Lung (tissue), 11 donors: ENCODE measurements at regions not wholly inside any gene's neighbourhood (a gene's known extent, or its start where the extent isn't known, plus 50 kb on each side); places are given as distances from the start of the nearest gene placed in this dataset.

ENCODE experiments used
- ATAC-seq: fragments of 200-7000 bp; cut with Tn5 transposase; one replicate; pipeline ENCODE4 v1.9.1; 2020; ENCODE audit warnings: moderate number of reproducible peaks; ENCODE audit not compliant: insufficient read depth, low FRiP score
- DNase-seq, 3 donors: peaks; one replicate each; pipeline ENCODE4 v3.0.0-alpha.2; 2013 to 2017
- H3K27ac ChIP-seq, 2 donors: one replicate each; pipeline ENCODE4 v1.5.1; 2013; ENCODE audit warnings: mild to moderate bottlenecking in 2 of 2, moderate library complexity in 2 of 2, control low read depth in 1 of 2, inconsistent platforms in 1 of 2, low read depth in 1 of 2, low read length in 1 of 2
- H3K27me3 ChIP-seq, 3 donors: one replicate each; pipeline ENCODE4 v1.5.1; 2013; ENCODE audit warnings: low read length in 2 of 3; ENCODE audit not compliant: control insufficient read depth in 3 of 3, insufficient read depth in 3 of 3
- H3K36me3 ChIP-seq, 4 donors: one replicate each; pipeline ENCODE4 v1.5.1; 2013; ENCODE audit warnings: low read length in 4 of 4, mild to moderate bottlenecking in 1 of 4, moderate library complexity in 1 of 4; ENCODE audit not compliant: control insufficient read depth in 4 of 4, insufficient read depth in 4 of 4
- H3K4me1 ChIP-seq, 5 donors: one replicate each; pipeline ENCODE4 v1.5.1; 2013; ENCODE audit warnings: low read length in 5 of 5, mild to moderate bottlenecking in 2 of 5, moderate library complexity in 1 of 5; ENCODE audit not compliant: control insufficient read depth in 5 of 5, insufficient read depth in 5 of 5
- H3K4me3 ChIP-seq: one replicate; pipeline ENCODE4 v1.5.1; 2013; ENCODE audit warnings: mild to moderate bottlenecking, control low read depth, moderate library complexity
- H3K9ac ChIP-seq, 2 donors: one replicate each; pipeline ENCODE4 v1.5.1; 2013; ENCODE audit warnings: low read length in 2 of 2, control low read depth in 1 of 2; ENCODE audit not compliant: insufficient read depth in 1 of 2
- H3K9me3 ChIP-seq, 4 donors: one replicate each; pipeline ENCODE4 v1.5.1; 2013; ENCODE audit warnings: low read length in 3 of 4, mild to moderate bottlenecking in 1 of 4, moderate library complexity in 1 of 4; ENCODE audit not compliant: control insufficient read depth in 4 of 4, insufficient read depth in 3 of 4
- CTCF ChIP-seq: IDR thresholded peaks from 2 replicates; pipeline ENCODE4 v1.5.1; 2012; ENCODE audit warnings: mild to moderate bottlenecking; ENCODE audit errors: control extremely low read depth, extremely low read depth
- WGBS, 2 donors: extraction: QIAGEN DNeasy Blood & Tissue Kit; methylation state at CpG; one replicate each; pipeline ENCODE4 v1.1.7; 2013; 5-methylcytosine and 5-hydroxymethylcytosine counted together
- donor health status: control.
- donor health status: control.
- donor health status: Bipolar disorder and iron deficiency.
- donor health status: healthy.
- donor health status: DM: yes; HTN: yes; CAD: no.

GRCh38 chr5:96288845-96289185 is 144.2 kb downstream of the PCSK1 start:
- peak in 1 of 3 donors; percentile 48 for DNase-seq

GRCh38 chr5:96288166-96288844 is 144.7 kb downstream of the PCSK1 start:
- Histone ChIP-seq H3K27me3 (no peaks in the 10 kb centered on the region), H3K4me1 (peaks cover 0 to 4% (median 0%) of the 10 kb centered on the region in 5 donors), H3K27ac (no peak overlapping the region), H3K4me3 (no peak overlapping the region), H3K9ac (no peak overlapping the region), H3K36me3 (no peaks in the 10 kb centered on the region), H3K9me3 (no peaks in the 10 kb centered on the region)
- no peak for TF ChIP-seq CTCF
- 36 to 59% methylated on average over 3 of the region's 3 CpGs for WGBS, 2 donors
- ATAC-seq = no peak
- no peak for DNase-seq

More at GRCh38 chr5:96288845-96289185, 144.2 kb downstream of the PCSK1 start:
- WGBS, 2 donors = 34 to 60% methylated on average over 1 of the region's 1 CpG
- no peaks in the 10 kb centered on the region for H3K27me3 ChIP-seq
- no peak overlapping the region for H3K27ac ChIP-seq
- no peaks in the 10 kb centered on the region for H3K9me3 ChIP-seq
- H3K9ac ChIP-seq = no peak overlapping the region
- no peak for TF ChIP-seq CTCF
- H3K4me3 ChIP-seq = no peak overlapping the region
- no peak for ATAC-seq
- H3K36me3 ChIP-seq = no peaks in the 10 kb centered on the region
- H3K4me1 ChIP-seq = peaks cover 0 to 4% (median 0%) of the 10 kb centered on the region in 5 donors

- no peak overlapping the region for H3K9ac ChIP-seq
- DNase-seq (no peak), ATAC-seq (no peak)
- no peak overlapping the region for H3K27ac ChIP-seq
- 96 to 100% methylated on average over 2 of the region's 2 CpGs for WGBS, 2 donors
- H3K4me1 ChIP-seq = peaks cover 0 to 2% (median 0%) of the 10 kb centered on the region in 5 donors
- H3K4me3 ChIP-seq = no peak overlapping the region
- no peak for TF ChIP-seq CTCF
- H3K9me3 ChIP-seq = no peaks in the 10 kb centered on the region
- H3K36me3 ChIP-seq = no peaks in the 10 kb centered on the region
- no peaks in the 10 kb centered on the region for H3K27me3 ChIP-seq
These were observed 145.9 kb downstream of the PCSK1 start for GRCh38 chr5:96287136-96287535.

- Histone ChIP-seq H3K36me3 (no peaks in the 10 kb centered on the region), H3K27ac (no peak overlapping the region), H3K9me3 (no peaks in the 10 kb centered on the region), H3K9ac (no peak overlapping the region), H3K4me1 (peaks cover 0 to 3% (median 0%) of the 10 kb centered on the region in 5 donors), H3K4me3 (no peak overlapping the region), H3K27me3 (no peaks in the 10 kb centered on the region)
- DNase-seq (no peak), ATAC-seq (no peak)
- WGBS, 2 donors = 84 to 89% methylated on average over 1 of the region's 1 CpG
- no peak for TF ChIP-seq CTCF
These were observed 147.2 kb downstream of the PCSK1 start for GRCh38 chr5:96285823-96286222.
